ENCODE measurements at regions not wholly inside any gene's neighbourhood (a gene's known extent, or its start where the extent isn't known, plus 50 kb on each side); places are given as distances from the start of the nearest gene placed in this dataset.
"Not testable (repeated sequence)": the region's sequence is repeated elsewhere in the genome, so short reads cannot be mapped to it uniquely, and the experiment has no call there.

DNA sequence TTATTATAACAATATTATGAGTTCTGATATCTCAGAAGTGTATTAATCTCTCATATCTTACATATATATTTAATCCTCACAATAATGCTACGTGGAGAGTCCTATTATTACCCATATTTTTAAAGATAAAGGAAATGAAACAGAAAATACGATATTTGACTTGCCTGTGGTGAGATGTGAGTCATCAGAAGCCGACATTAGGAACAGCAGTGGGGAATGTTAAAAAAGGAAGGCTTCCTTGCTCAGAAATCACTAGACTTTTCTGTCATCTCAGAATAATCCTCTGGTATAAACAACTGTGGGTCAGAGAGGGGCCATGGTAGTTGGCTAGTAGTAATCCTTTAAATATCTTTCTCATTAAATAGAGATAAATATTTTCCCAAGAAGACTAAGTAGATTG lies 402.3 kb upstream of the PCDH15 start:
- Mint-ChIP-seq H3K27me3 (ENCODE audit: low read depth) (no peaks in the 10 kb centered on the region), H3K4me1 (ENCODE audit: low read depth) (no peaks in the 10 kb centered on the region)
- DNase-seq, result no peak

DNA sequence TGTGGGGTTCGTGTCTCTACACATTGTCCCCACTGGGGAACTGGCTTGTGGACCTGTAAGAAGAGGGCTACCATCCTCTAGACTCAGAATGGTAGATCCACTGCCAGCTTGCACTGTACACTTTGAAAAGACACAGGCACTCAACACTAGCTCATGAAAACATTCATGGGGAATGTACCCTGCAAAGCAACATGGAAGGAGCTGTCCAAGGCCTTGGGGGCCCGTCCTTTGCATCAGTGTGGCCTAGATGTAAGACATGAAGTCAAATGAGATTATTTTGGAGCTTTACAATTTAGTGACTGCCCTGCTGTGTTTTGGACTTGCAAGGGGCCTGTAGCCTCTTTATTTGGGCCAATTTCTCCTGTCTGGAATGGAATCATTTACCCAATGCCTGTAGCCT lies 399.0 kb upstream of the PCDH15 start:
- H3K4me1 Mint-ChIP-seq (ENCODE audit: low read depth), result no peaks in the 10 kb centered on the region
- H3K36me3 Mint-ChIP-seq (ENCODE audit: insufficient read depth), result no peaks in the 10 kb centered on the region
- H3K27me3 Mint-ChIP-seq (ENCODE audit: low read depth), result no peaks in the 10 kb centered on the region
- ATAC-seq (no peak), DNase-seq (no peak)
- no peak overlapping the region for H3K4me3 Mint-ChIP-seq
- H3K9me3 Mint-ChIP-seq, result peaks cover 6% of the 10 kb centered on the region

More for the DNA sequence above, 402.3 kb upstream of the PCDH15 start:
- H3K9me3 Mint-ChIP-seq, result peaks cover 10% of the 10 kb centered on the region
- no peak overlapping the region for H3K4me3 Mint-ChIP-seq
- ATAC-seq, result no peak
- no peaks in the 10 kb centered on the region for H3K36me3 Mint-ChIP-seq (ENCODE audit: insufficient read depth)

GRCh38 chr10:55191236-55191860 lies 390.3 kb upstream of the PCDH15 start:
- Mint-ChIP-seq H3K4me1 (ENCODE audit: low read depth) (no peaks in the 10 kb centered on the region), H3K36me3 (ENCODE audit: insufficient read depth) (no peaks in the 10 kb centered on the region), H3K27me3 (ENCODE audit: low read depth) (no peaks in the 10 kb centered on the region), H3K9me3 (peaks cover 3% of the 10 kb centered on the region), H3K4me3 (no peak overlapping the region)
- ATAC-seq (no peak), DNase-seq (no peak)

- no peak for DNase-seq
- Mint-ChIP-seq H3K9me3 (peaks cover 2% of the 10 kb centered on the region), H3K4me3 (no peak overlapping the region), H3K4me1 (ENCODE audit: low read depth) (no peaks in the 10 kb centered on the region), H3K36me3 (ENCODE audit: insufficient read depth) (no peaks in the 10 kb centered on the region), H3K27me3 (ENCODE audit: low read depth) (no peaks in the 10 kb centered on the region)
- no peak for ATAC-seq
Measured at GRCh38 chr10:55183993-55184392, 383.0 kb upstream of the PCDH15 start.

GRCh38 chr10:55180357-55180756 lies 379.3 kb upstream of the PCDH15 start:
- no peak overlapping the region for H3K4me3 Mint-ChIP-seq
- no peak for ATAC-seq

GRCh38 chr10:55174419-55174818 lies 373.4 kb upstream of the PCDH15 start:
- Mint-ChIP-seq H3K27me3 (ENCODE audit: low read depth) (no peaks in the 10 kb centered on the region), H3K36me3 (ENCODE audit: insufficient read depth) (no peaks in the 10 kb centered on the region)

More at GRCh38 chr10:55180357-55180756, 379.3 kb upstream of the PCDH15 start:
- Mint-ChIP-seq H3K4me1 (ENCODE audit: low read depth) (no peaks in the 10 kb centered on the region), H3K36me3 (ENCODE audit: insufficient read depth) (no peaks in the 10 kb centered on the region), H3K9me3 (peaks cover 2% of the 10 kb centered on the region), H3K27me3 (ENCODE audit: low read depth) (no peaks in the 10 kb centered on the region)
- DNase-seq, result no peak

DNA sequence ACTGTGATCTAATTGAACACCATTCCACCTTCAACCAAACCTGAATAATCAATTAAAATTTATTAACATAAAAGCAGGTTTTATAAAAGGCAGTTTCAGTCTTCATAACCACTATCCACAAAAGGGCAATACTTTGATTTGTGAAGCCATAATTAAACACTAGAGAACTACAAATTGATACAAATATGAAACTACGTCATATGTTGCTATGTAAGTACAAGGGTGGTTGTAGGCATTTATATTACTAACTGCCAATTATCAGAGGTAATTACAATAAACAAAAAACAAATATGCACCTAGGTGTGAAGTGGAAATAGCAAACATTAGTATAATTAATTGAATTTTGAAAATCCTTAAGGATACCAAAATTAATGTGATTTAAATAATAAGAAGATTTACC lies 368.5 kb upstream of the PCDH15 start:
- no peak overlapping the region for H3K4me3 Mint-ChIP-seq
- H3K9me3 Mint-ChIP-seq, result peaks cover 5% of the 10 kb centered on the region
- no peaks in the 10 kb centered on the region for H3K4me1 Mint-ChIP-seq (ENCODE audit: low read depth)
- H3K27me3 Mint-ChIP-seq (ENCODE audit: low read depth), result no peaks in the 10 kb centered on the region
- H3K36me3 Mint-ChIP-seq (ENCODE audit: insufficient read depth), result no peaks in the 10 kb centered on the region
- ATAC-seq (no peak), DNase-seq (no peak)

More at GRCh38 chr10:55174419-55174818, 373.4 kb upstream of the PCDH15 start:
- H3K4me3 Mint-ChIP-seq, result no peak overlapping the region
- DNase-seq, result no peak
- ATAC-seq, result no peak
- H3K9me3 Mint-ChIP-seq, result peaks cover 5% of the 10 kb centered on the region
- no peaks in the 10 kb centered on the region for H3K4me1 Mint-ChIP-seq (ENCODE audit: low read depth)

GRCh38 chr10:55168343-55168742 lies 367.3 kb upstream of the PCDH15 start:
- ATAC-seq, result no peak
- no peak overlapping the region for H3K4me3 Mint-ChIP-seq
- no peaks in the 10 kb centered on the region for H3K27me3 Mint-ChIP-seq (ENCODE audit: low read depth)
- no peak for DNase-seq
- no peaks in the 10 kb centered on the region for H3K36me3 Mint-ChIP-seq (ENCODE audit: insufficient read depth)
- H3K4me1 Mint-ChIP-seq (ENCODE audit: low read depth), result no peaks in the 10 kb centered on the region
- peaks cover 5% of the 10 kb centered on the region for H3K9me3 Mint-ChIP-seq

DNA sequence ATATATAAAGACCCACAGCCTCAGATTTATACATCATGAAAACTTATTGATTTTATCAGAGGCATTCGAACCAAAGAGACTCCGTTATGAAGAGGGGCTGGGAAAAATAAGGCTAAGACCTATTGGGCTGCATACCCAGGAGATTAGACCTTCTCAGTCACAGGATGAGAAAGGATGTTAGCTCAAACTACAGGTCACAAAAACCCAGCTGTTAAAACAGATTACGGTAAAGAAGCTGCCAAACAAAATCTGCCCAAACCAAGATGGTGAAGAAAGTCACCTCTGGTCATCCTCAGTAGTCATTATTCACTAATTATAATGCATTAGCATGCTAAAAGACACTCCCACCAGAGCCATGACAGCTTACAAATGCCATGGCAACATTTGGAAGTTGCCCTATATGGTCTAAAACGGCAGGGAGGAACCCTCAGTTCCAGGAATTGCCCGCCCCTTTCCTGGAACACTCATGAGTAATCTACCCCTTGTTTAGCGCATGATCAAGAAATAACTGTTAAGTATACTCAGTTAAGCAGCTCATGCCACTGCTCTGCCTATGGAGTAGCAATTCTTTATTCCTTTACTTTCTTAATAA lies 362.5 kb upstream of the PCDH15 start:
- no peak for DNase-seq
- Mint-ChIP-seq H3K27me3 (ENCODE audit: low read depth) (no peaks in the 10 kb centered on the region), H3K4me3 (no peak overlapping the region), H3K4me1 (ENCODE audit: low read depth) (no peaks in the 10 kb centered on the region), H3K36me3 (ENCODE audit: insufficient read depth) (no peaks in the 10 kb centered on the region), H3K9me3 (peaks cover 5% of the 10 kb centered on the region)
- no peak for ATAC-seq

GRCh38 chr10:55162321-55162720 lies 361.3 kb upstream of the PCDH15 start:
- H3K36me3 Mint-ChIP-seq (ENCODE audit: insufficient read depth); H3K27me3 Mint-ChIP-seq (ENCODE audit: low read depth); ATAC-seq; H3K4me3 Mint-ChIP-seq; H3K4me1 Mint-ChIP-seq (ENCODE audit: low read depth); H3K9me3 Mint-ChIP-seq; DNase-seq: not testable (repeated sequence)

DNA sequence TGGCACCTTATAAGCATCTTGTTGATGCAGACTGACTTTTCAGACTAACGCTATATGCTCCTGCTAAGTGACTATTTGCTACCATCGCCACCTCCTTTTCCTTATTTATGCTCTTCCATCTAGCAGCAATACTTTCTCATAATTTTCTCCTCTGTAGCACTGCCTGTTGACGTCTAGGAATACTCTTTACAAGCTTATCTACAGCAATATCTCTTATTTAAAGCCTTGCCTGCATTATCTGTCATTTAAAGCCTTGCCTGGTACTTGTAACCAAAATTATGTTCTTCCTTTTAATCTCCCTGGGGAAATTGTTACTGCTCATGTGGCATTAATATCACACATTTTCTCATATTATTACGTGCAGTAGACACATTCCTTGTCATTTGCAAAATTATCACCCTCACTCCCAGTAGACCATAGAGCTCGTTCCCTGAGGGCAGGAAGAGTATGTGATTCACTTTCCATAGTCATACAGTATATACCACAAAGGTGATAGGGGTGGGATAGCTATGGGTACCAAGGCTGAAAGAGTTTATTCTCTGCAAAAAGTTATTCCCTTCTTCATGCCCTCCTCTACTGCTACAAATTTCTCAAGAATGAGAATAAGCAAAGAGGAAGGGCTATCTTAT lies 359.7 kb upstream of the PCDH15 start:
- no peaks in the 10 kb centered on the region for H3K36me3 Mint-ChIP-seq (ENCODE audit: insufficient read depth)
- H3K4me3 Mint-ChIP-seq, result no peak overlapping the region
- H3K9me3 Mint-ChIP-seq, result peaks cover 10% of the 10 kb centered on the region
- H3K4me1 Mint-ChIP-seq (ENCODE audit: low read depth), result no peaks in the 10 kb centered on the region
- ATAC-seq (no peak), DNase-seq (no peak)
- H3K27me3 Mint-ChIP-seq (ENCODE audit: low read depth), result no peaks in the 10 kb centered on the region

DNA sequence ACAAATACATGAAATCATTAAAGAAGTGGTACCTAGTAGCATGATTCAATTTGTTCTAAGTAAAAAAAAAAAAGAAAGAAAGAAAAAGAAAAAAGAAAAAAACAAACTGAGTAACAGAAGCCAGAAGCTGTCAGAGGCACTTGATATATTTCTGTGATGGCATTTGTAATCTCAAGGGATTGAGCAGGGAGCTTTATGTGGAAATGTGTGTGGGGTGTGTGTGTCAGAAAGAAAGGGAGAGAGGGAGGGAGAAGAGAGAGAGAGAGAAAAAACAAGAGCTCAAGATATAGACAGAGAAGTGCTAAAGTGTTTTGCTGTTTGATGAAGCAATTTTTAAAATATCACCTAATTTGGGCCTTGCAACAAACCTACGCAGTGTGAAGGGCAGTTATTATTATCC lies 357.6 kb upstream of the PCDH15 start:
- no peak for DNase-seq
- H3K27me3 Mint-ChIP-seq (ENCODE audit: low read depth), result no peaks in the 10 kb centered on the region
- no peak for ATAC-seq
- H3K4me1 Mint-ChIP-seq (ENCODE audit: low read depth), result no peaks in the 10 kb centered on the region
- H3K9me3 Mint-ChIP-seq, result peaks cover 10% of the 10 kb centered on the region
- H3K4me3 Mint-ChIP-seq, result no peak overlapping the region
- H3K36me3 Mint-ChIP-seq (ENCODE audit: insufficient read depth), result no peaks in the 10 kb centered on the region

GRCh38 chr10:55146032-55146431 lies 345.0 kb upstream of the PCDH15 start:
- peaks cover 2% of the 10 kb centered on the region for H3K9me3 Mint-ChIP-seq
- no peak for ATAC-seq
- no peak overlapping the region for H3K4me3 Mint-ChIP-seq
- no peaks in the 10 kb centered on the region for H3K4me1 Mint-ChIP-seq (ENCODE audit: low read depth)
- H3K27me3 Mint-ChIP-seq (ENCODE audit: low read depth), result no peaks in the 10 kb centered on the region
- DNase-seq, result no peak
- no peaks in the 10 kb centered on the region for H3K36me3 Mint-ChIP-seq (ENCODE audit: insufficient read depth)

- DNase-seq, result no peak
- H3K4me3 Mint-ChIP-seq, result no peak overlapping the region
- H3K9me3 Mint-ChIP-seq, result peaks cover 5% of the 10 kb centered on the region
- H3K27me3 Mint-ChIP-seq (ENCODE audit: low read depth), result no peaks in the 10 kb centered on the region
- no peaks in the 10 kb centered on the region for H3K36me3 Mint-ChIP-seq (ENCODE audit: insufficient read depth)
- H3K4me1 Mint-ChIP-seq (ENCODE audit: low read depth), result no peaks in the 10 kb centered on the region
- no peak for ATAC-seq
Measured at GRCh38 chr10:55144001-55144400, 343.0 kb upstream of the PCDH15 start.

DNA sequence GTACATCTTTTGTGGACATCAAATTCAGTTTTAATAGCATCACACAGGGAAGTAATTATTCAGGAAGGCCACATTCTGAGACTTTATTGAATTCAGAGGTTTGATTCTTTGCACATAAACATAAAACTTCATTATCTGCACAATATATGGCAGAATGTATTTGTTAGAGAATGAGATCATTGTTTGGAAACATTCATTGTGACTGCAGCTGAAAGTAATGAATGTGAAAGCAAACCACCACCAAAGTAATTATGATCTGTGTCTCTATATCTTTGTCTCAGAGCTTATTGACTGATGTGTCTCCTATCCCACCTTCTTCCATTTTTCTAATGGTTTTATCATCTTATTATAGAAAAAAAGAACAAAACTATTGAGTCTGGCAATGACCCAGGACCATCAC lies 340.9 kb upstream of the PCDH15 start:
- no peaks in the 10 kb centered on the region for H3K4me1 Mint-ChIP-seq (ENCODE audit: low read depth)
- ATAC-seq, result no peak
- DNase-seq, result no peak
- no peaks in the 10 kb centered on the region for H3K36me3 Mint-ChIP-seq (ENCODE audit: insufficient read depth)
- H3K9me3 Mint-ChIP-seq, result peaks cover 12% of the 10 kb centered on the region
- no peak overlapping the region for H3K4me3 Mint-ChIP-seq
- no peaks in the 10 kb centered on the region for H3K27me3 Mint-ChIP-seq (ENCODE audit: low read depth)

Data from activated T-cell treated with anti-CD3 and anti-CD28 coated beads, Interleukin-2, amount 50 U/mL, for 4 hours (primary cell).